Omental fat pad (tissue), 3 donors: ENCODE measurements at regions not wholly inside any gene's neighbourhood (a gene's known extent, or its start where the extent isn't known, plus 50 kb on each side); places are given as distances from the start of the nearest gene placed in this dataset.
"Not testable (repeated sequence)": the region's sequence is repeated elsewhere in the genome, so short reads cannot be mapped to it uniquely, and the experiment has no call there.

ENCODE experiments used
- ATAC-seq: fragments of 150-250 bp; one replicate; pipeline ENCODE4 v1.9.1; 2016; ENCODE audit warnings: mild to moderate bottlenecking, moderate library complexity; ENCODE audit not compliant: low FRiP score
- DNase-seq: peaks from one replicate; pipeline ENCODE4 v3.0.0-alpha.2; 2019; ENCODE audit warnings: low spot score
- TF ChIP-seq, protein P1 (sequence below), 3 donors: fragments of 450-650 bp; IDR thresholded peaks; one replicate each; pipeline ENCODE4 v1.5.1; 2016 to 2017; ENCODE audit warnings: antibody characterized with exemption in 3 of 3, mild to moderate bottlenecking in 3 of 3, moderate library complexity in 2 of 3

DNA sequence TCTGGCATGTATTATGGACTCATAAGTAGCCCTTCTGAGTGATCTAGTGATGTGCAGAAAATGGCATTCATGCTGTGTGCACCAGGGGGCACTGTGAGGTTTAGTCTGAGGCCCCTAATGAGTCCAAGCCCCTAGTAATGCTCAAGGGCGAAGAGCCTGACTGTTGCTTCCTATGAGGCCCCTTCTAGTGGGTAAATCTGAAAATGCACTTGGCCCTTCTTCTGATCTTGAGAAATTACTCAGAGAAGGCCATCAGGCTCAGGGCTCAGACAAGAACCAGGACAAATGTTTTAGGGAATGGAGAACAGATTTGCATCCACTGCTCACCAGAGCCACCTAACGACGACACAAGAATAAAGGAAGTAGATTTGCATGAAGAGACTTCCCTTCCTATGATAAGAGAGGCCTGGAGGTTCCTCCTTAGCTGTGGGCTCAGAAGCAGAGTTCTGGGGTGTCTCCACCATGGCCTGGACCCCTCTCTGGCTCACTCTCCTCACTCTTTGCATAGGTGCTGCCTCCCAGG is 75.8 kb downstream of the GGTLC2 start:
- no peak for ATAC-seq

DNA sequence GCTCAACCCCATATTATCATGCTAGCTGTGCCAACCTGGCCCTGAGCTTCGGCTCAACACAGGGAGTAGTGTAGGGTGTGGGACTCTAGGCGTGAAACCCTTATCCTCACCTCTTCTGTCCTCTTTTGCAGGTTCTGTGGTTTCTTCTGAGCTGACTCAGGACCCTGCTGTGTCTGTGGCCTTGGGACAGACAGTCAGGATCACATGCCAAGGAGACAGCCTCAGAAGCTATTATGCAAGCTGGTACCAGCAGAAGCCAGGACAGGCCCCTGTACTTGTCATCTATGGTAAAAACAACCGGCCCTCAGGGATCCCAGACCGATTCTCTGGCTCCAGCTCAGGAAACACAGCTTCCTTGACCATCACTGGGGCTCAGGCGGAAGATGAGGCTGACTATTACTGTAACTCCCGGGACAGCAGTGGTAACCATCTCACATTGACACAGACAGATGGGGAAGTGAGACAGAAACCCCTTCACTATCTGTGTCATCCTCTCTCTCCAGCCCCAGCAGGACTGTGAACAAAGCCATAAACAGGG is 76.4 kb downstream of the GGTLC2 start:
- no peak for DNase-seq
- ATAC-seq, result peak; percentile 4
- TF ChIP-seq, protein P1, sequence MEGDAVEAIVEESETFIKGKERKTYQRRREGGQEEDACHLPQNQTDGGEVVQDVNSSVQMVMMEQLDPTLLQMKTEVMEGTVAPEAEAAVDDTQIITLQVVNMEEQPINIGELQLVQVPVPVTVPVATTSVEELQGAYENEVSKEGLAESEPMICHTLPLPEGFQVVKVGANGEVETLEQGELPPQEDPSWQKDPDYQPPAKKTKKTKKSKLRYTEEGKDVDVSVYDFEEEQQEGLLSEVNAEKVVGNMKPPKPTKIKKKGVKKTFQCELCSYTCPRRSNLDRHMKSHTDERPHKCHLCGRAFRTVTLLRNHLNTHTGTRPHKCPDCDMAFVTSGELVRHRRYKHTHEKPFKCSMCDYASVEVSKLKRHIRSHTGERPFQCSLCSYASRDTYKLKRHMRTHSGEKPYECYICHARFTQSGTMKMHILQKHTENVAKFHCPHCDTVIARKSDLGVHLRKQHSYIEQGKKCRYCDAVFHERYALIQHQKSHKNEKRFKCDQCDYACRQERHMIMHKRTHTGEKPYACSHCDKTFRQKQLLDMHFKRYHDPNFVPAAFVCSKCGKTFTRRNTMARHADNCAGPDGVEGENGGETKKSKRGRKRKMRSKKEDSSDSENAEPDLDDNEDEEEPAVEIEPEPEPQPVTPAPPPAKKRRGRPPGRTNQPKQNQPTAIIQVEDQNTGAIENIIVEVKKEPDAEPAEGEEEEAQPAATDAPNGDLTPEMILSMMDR (IDR thresholded peaks at IDR 0.05), result no peak

More for the DNA sequence above, 75.8 kb downstream of the GGTLC2 start:
- DNase-seq, result no peak
- TF ChIP-seq, protein P1 (IDR thresholded peaks at IDR 0.05), result no peak

DNA sequence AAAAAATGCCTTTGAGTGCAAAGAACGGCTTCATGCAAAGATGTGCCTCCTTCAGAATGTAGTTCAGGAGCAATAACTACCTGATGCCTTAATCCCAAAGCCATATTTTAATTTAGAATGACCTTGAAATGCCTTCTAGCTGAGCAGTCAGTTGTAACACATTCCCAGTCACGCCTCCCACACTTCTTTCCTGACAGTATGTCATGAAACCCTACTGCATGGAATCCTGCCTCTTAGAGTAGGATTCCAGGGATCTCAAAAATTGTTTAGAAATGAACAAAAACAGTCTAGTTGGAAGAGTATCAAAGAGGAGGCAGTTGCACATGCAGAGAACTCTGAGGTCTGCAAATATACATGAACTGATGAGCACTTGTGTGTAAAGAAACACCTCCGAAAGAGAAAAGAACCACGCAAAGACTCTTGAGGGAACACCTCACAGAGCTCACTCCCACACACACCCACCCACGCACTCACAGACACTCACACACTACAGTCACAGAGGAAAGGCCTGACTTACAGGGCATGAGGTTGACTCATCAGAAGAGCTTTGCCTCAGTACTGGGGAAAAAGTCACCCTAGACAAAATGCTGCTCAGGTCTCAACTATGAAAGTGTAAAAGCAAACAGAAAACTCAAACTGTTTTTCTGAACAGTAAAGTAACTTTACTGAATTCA is 77.4 kb downstream of the GGTLC2 start:
- ATAC-seq, result peak; percentile 99
- TF ChIP-seq, protein P1 (IDR thresholded peaks at IDR 0.05), result no peak
- DNase-seq, result peak; percentile 79

DNA sequence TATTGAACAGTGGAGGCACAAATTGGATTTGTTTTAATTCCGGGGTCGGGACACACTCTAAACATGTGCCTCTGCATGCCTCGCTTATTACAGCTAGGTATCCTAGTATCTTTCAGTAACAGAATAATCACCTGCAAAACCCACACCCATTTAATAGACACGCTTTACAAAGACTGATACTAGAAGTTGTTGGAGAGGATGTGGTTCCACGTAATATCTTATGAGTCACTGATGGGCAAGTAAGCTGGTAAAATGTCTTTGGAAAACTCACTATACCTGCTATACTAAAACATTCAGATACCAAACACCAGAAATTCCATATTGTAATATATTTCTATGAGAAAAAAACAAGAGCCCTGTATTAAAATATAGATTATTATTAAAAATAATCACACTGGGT is 84.0 kb downstream of the GGTLC2 start:
- ATAC-seq, result no peak
- DNase-seq, result no peak
- TF ChIP-seq, protein P1 (IDR thresholded peaks at IDR 0.05), result no peak

DNA sequence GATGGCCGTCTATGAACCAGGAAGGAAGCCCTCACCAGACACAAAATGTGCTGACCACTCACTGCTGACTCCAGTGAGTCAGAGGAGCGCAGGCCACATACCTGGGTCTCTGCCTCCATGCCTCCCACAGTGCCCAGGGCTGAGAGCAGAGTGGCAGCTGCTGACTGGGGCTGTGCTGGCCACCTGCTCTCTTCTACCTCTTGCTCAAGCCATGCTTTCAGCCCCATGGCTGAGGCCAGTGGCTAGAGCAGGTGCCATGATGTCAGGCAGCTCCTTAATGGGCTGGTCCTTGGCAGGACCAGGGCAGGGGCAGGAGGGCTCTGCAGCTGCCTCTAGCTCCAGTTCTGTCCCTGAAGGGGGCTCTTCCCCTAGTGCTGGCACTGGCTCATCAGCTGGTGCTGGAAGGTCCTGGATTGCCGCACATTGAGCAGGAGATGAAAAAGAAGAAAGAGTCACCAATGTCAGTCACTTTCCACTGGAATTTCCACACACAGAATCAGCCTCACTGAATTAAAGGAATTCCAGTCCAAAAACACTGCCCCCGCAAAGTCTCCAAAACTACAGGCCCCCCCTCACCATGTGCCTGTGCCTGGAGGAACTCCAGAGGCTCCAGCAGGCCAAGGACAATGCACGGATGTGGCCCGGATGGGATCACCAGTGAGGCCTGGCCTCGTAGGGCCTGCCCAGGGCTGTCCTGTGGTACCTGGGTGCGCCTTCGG is 86.4 kb downstream of the GGTLC2 start:
- no peak for DNase-seq
- ATAC-seq, result no peak
- TF ChIP-seq, protein P1 (IDR thresholded peaks at IDR 0.05), result no peak

DNA sequence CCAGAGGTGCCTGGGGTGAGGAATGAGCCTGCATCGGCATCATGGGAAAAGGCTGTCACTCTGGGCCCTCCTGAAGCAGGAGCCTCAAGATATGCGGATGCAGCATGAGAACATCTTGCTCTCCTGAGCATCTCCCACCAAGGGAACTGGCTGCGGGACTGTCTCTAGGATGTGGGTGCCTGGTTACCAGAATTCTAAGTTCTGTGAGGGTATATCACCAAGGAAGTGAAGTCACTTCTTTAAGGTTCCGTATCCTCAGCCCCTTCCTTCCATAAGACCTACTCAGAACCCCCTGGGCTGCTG is 86.9 kb downstream of the GGTLC2 start:
- TF ChIP-seq, protein P1 (IDR thresholded peaks at IDR 0.05), result no peak
- ATAC-seq, result no peak
- DNase-seq, result no peak

DNA sequence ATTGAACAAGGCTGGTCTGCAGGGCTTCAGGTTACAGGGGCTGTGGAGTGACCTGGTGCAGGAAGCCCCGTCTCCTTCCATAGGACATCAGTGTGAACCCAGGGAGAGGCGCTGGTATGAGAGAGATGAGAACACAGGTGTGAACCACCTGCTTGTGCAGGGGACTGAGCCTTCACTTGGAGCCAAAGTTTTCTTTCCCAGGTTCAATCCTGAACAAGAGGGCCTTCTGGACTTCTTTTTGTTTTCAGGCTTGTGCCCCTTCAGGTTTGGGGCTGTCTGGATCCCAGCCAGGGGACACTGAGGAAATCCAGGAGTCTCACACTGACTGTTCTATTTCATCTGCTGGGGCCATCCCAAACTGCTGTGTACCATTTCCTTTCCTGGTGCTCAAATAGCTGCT is 88.6 kb downstream of the GGTLC2 start:
- not testable (repeated sequence) for DNase-seq, ATAC-seq
